ENCODE measurements at regions not wholly inside any gene's neighbourhood (a gene's known extent, or its start where the extent isn't known, plus 50 kb on each side); places are given as distances from the start of the nearest gene placed in this dataset.
A peak's percentile ranks its signal among the peaks of the same experiment; 100 is the strongest.

GRCh38 chr11:19320827-19321226 lies 80.1 kb upstream of the E2F8 start:
- no peak for TF ChIP-seq CTCF (IDR thresholded peaks at IDR 0.05; ENCODE audit: low read depth, low read length, missing control alignments)
- Histone ChIP-seq H3K4me3 (ENCODE audit: low read depth, low read length) (no peak overlapping the region), H3K27ac (no peak overlapping the region), H3K36me3 (replicated peaks) (no peaks in the 10 kb centered on the region), H3K27me3 (replicated peaks) (peaks cover 15% of the 10 kb centered on the region)
- no peak for DNase-seq
- in situ Hi-C loops (cut with HindIII; ENCODE audit: low pct_ligation_motif_present, low sequenced_read_pairs): loop anchor here (25.0 kb wide), 1 partner anchor 191 kb away; no protein-coding TSS in a partner anchor

- H3K36me3 ChIP-seq (replicated peaks): no peaks in the 10 kb centered on the region
- H3K27me3 ChIP-seq (replicated peaks): peaks cover 5% of the 10 kb centered on the region
- H3K4me3 ChIP-seq (ENCODE audit: low read depth, low read length): no peak overlapping the region
- no peak for DNase-seq
- no peak overlapping the region for H3K27ac ChIP-seq
- TF ChIP-seq CTCF (IDR thresholded peaks at IDR 0.05; ENCODE audit: low read depth, low read length, missing control alignments): no peak
- in situ Hi-C loops (cut with HindIII; ENCODE audit: low pct_ligation_motif_present, low sequenced_read_pairs): loop anchor here (25.0 kb wide), 1 partner anchor 196 kb away; no protein-coding TSS in a partner anchor
Measured at GRCh38 chr11:19316434-19316833, 75.7 kb upstream of the E2F8 start.

- no peak for TF ChIP-seq CTCF (IDR thresholded peaks at IDR 0.05; ENCODE audit: low read depth, low read length, missing control alignments)
- no peak for DNase-seq
- in situ Hi-C loops (cut with HindIII; ENCODE audit: low pct_ligation_motif_present, low sequenced_read_pairs): loop anchor here (25.0 kb wide), 1 partner anchor 197 kb away; no protein-coding TSS in a partner anchor
- Histone ChIP-seq H3K27ac (no peak overlapping the region), H3K4me3 (ENCODE audit: low read depth, low read length) (no peak overlapping the region), H3K27me3 (replicated peaks) (peaks cover 5% of the 10 kb centered on the region), H3K36me3 (replicated peaks) (no peaks in the 10 kb centered on the region)
Measured at GRCh38 chr11:19315511-19315910, 74.8 kb upstream of the E2F8 start.

GRCh38 chr11:19313140-19313539 lies 72.4 kb upstream of the E2F8 start:
- in situ Hi-C loops (cut with HindIII; ENCODE audit: low pct_ligation_motif_present, low sequenced_read_pairs): loop anchor here (25.0 kb wide), 1 partner anchor 199 kb away; no protein-coding TSS in a partner anchor
- no peak for TF ChIP-seq CTCF (IDR thresholded peaks at IDR 0.05; ENCODE audit: low read depth, low read length, missing control alignments)
- Histone ChIP-seq H3K4me3 (ENCODE audit: low read depth, low read length) (no peak overlapping the region), H3K27me3 (replicated peaks) (no peaks in the 10 kb centered on the region), H3K27ac (no peak overlapping the region), H3K36me3 (replicated peaks) (no peaks in the 10 kb centered on the region)
- DNase-seq: no peak

- H3K36me3 ChIP-seq (replicated peaks): no peaks in the 10 kb centered on the region
- H3K27me3 ChIP-seq (replicated peaks): no peaks in the 10 kb centered on the region
- no peak overlapping the region for H3K4me3 ChIP-seq (ENCODE audit: low read depth, low read length)
- DNase-seq: peak; percentile 49
- peak; percentile 96 for TF ChIP-seq CTCF (IDR thresholded peaks at IDR 0.05; ENCODE audit: low read depth, low read length, missing control alignments)
- H3K27ac ChIP-seq: no peak overlapping the region
- in situ Hi-C loops (cut with HindIII; ENCODE audit: low pct_ligation_motif_present, low sequenced_read_pairs): loop anchor here (25.0 kb wide), 1 partner anchor 201 kb away; no protein-coding TSS in a partner anchor
Measured at GRCh38 chr11:19311308-19312030, 70.7 kb upstream of the E2F8 start.

Measured in brain microvascular endothelial cell (primary cell).